Loucy (cell line): ENCODE measurements at regions not wholly inside any gene's neighbourhood (a gene's known extent, or its start where the extent isn't known, plus 50 kb on each side); places are given as distances from the start of the nearest gene placed in this dataset.

Experiments used
- H2AFZ ChIP-seq: fragments of 200-600 bp; sonication (generic); 2 replicates; pipeline ENCODE4 v1.6.0; 2016; ENCODE audit warnings: antibody characterized with exemption, mild to moderate bottlenecking, low read length, moderate library complexity
- H3F3A ChIP-seq: fragments of 200-600 bp; 2 replicates; pipeline ENCODE4 v1.6.0; 2016; ENCODE audit warnings: antibody characterized with exemption, low read depth, mild to moderate bottlenecking
- H3K27me3 ChIP-seq: fragments of 200-600 bp; sonication (generic); 2 replicates; pipeline ENCODE4 v1.6.1; 2014; ENCODE audit warnings: low read length, mild to moderate bottlenecking; ENCODE audit not compliant: insufficient read depth, poor library complexity, severe bottlenecking
- H3K36me3 ChIP-seq: fragments of 200-600 bp; sonication (generic); 2 replicates; pipeline ENCODE4 v1.6.1; 2016; ENCODE audit warnings: low read length; ENCODE audit not compliant: insufficient read depth
- H3K4me1 ChIP-seq: fragments of 200-600 bp; sonication (generic); 2 replicates; pipeline ENCODE4 v1.5.1; 2014; ENCODE audit warnings: low read length, mild to moderate bottlenecking; ENCODE audit not compliant: insufficient read depth, poor library complexity, severe bottlenecking
- H3K4me2 ChIP-seq: fragments of 200-600 bp; sonication (generic); 2 replicates; pipeline ENCODE4 v1.6.0; 2014; ENCODE audit warnings: antibody characterized with exemption, low read length, low read depth, mild to moderate bottlenecking; ENCODE audit not compliant: poor library complexity, severe bottlenecking
- H3K4me3 ChIP-seq: fragments of 200-600 bp; sonication (generic); 2 replicates; pipeline ENCODE4 v1.5.1; 2014; ENCODE audit warnings: low read length, mild to moderate bottlenecking, mixed read lengths; ENCODE audit not compliant: poor library complexity, severe bottlenecking
- H3K79me2 ChIP-seq: fragments of 200-600 bp; sonication (generic); 2 replicates; pipeline ENCODE4 v1.6.1; 2014; ENCODE audit warnings: low read length; ENCODE audit not compliant: insufficient read depth
- H3K9ac ChIP-seq: fragments of 200-600 bp; sonication (generic); 2 replicates; pipeline ENCODE4 v1.6.0; 2014; ENCODE audit warnings: mild to moderate bottlenecking, low read depth, low read length, moderate library complexity; ENCODE audit not compliant: poor library complexity, severe bottlenecking
- H3K9me2 ChIP-seq: fragments of 200-600 bp; sonication (generic); replicated peaks from 2 replicates; pipeline ENCODE4 v1.6.1; 2016; ENCODE audit warnings: low read depth, low read length, mixed read lengths
- H3K9me3 ChIP-seq: fragments of 200-600 bp; sonication (generic); 2 replicates; pipeline ENCODE4 v1.6.1; 2014; ENCODE audit warnings: mild to moderate bottlenecking, antibody characterized with exemption, low read length, low read depth; ENCODE audit not compliant: insufficient read depth
- H4K20me1 ChIP-seq: fragments of 200-600 bp; sonication (generic); 2 replicates; pipeline ENCODE4 v1.6.0; 2014; ENCODE audit warnings: antibody characterized with exemption, low read length, mild to moderate bottlenecking; ENCODE audit not compliant: insufficient read depth, poor library complexity, severe bottlenecking
- CTCF ChIP-seq: fragments of 200-600 bp; sonication (generic); conservative IDR thresholded peaks from 2 replicates; pipeline ENCODE4 v1.5.1; 2014; ENCODE audit warnings: mild to moderate bottlenecking, antibody characterized with exemption, low read length
- EZH2phosphoT487 ChIP-seq: fragments of 200-600 bp; IDR thresholded peaks from 2 replicates; pipeline ENCODE4 v1.6.1; 2018; ENCODE audit warnings: antibody characterized with exemption, mild to moderate bottlenecking, moderate library complexity, borderline replicate concordance

- H3K9me2 ChIP-seq = no peaks in the 10 kb centered on the region
- no peak for TF ChIP-seq CTCF
- no peaks in the 10 kb centered on the region for H3K9me3 ChIP-seq
- H3K27me3 ChIP-seq = no peaks in the 10 kb centered on the region
- H4K20me1 ChIP-seq = no peaks in the 10 kb centered on the region
- H3K4me2 ChIP-seq = no peak overlapping the region
- no peaks in the 10 kb centered on the region for H3K79me2 ChIP-seq
- no peak overlapping the region for H2AFZ ChIP-seq
- H3K4me1 ChIP-seq = no peaks in the 10 kb centered on the region
- no peak overlapping the region for H3K4me3 ChIP-seq
- H3K9ac ChIP-seq = no peak overlapping the region
- H3F3A ChIP-seq = no peaks in the 10 kb centered on the region
- H3K36me3 ChIP-seq = no peaks in the 10 kb centered on the region
These were observed 330.7 kb downstream of the LMX1A start for GRCh38 chr1:165025805-165026204.

GRCh38 chr1:165014753-165015152 lies 341.8 kb downstream of the LMX1A start:
- Histone ChIP-seq H3K27me3 (no peaks in the 10 kb centered on the region), H3K9me3 (no peaks in the 10 kb centered on the region), H3K79me2 (no peaks in the 10 kb centered on the region), H3K4me1 (no peaks in the 10 kb centered on the region), H3F3A (no peaks in the 10 kb centered on the region), H2AFZ (no peak overlapping the region), H3K4me2 (no peak overlapping the region), H3K36me3 (no peaks in the 10 kb centered on the region), H4K20me1 (no peaks in the 10 kb centered on the region), H3K9me2 (no peaks in the 10 kb centered on the region), H3K4me3 (no peak overlapping the region), H3K9ac (no peak overlapping the region)
- TF ChIP-seq EZH2phosphoT487 (no peak), CTCF (no peak)

- Histone ChIP-seq H3K79me2 (no peaks in the 10 kb centered on the region), H3K9ac (no peak overlapping the region), H4K20me1 (no peaks in the 10 kb centered on the region), H3K4me1 (no peaks in the 10 kb centered on the region), H3K27me3 (no peaks in the 10 kb centered on the region), H3F3A (no peaks in the 10 kb centered on the region), H3K4me3 (no peak overlapping the region), H3K9me2 (no peaks in the 10 kb centered on the region), H3K4me2 (no peak overlapping the region), H3K9me3 (no peaks in the 10 kb centered on the region), H2AFZ (no peak overlapping the region), H3K36me3 (no peaks in the 10 kb centered on the region)
- TF ChIP-seq EZH2phosphoT487 (no peak), CTCF (no peak)
These were observed 344.5 kb downstream of the LMX1A start for GRCh38 chr1:165011991-165012531.
